EL (cell line): ENCODE measurements at regions not wholly inside any gene's neighbourhood (a gene's known extent, or its start where the extent isn't known, plus 50 kb on each side); places are given as distances from the start of the nearest gene placed in this dataset.

Experiments used
- DNase-seq: peaks from one replicate; pipeline ENCODE4 v3.0.0-alpha.2; 2016

- DNase-seq, result no peak
These were observed 51.8 kb upstream of the RIPOR2 start for GRCh38 chr6:24987446-24988115.

GRCh38 chr6:24988562-24988961, 52.8 kb upstream of the RIPOR2 start:
- no peak for DNase-seq

GRCh38 chr6:24990236-24990845, 54.6 kb upstream of the RIPOR2 start:
- peak; percentile 70 for DNase-seq

- DNase-seq, result no peak
These were observed 55.4 kb upstream of the RIPOR2 start for GRCh38 chr6:24990944-24991809.

GRCh38 chr6:24991810-24992467, 56.2 kb upstream of the RIPOR2 start:
- DNase-seq, result peak; percentile 58

GRCh38 chr6:24994812-24995211, 59.1 kb upstream of the RIPOR2 start:
- DNase-seq, result no peak

- no peak for DNase-seq
These were observed 59.5 kb upstream of the RIPOR2 start for GRCh38 chr6:24995270-24995669.

GRCh38 chr6:24996269-24996836, 60.6 kb upstream of the RIPOR2 start:
- no peak for DNase-seq

- DNase-seq, result no peak
These were observed 61.5 kb upstream of the RIPOR2 start for GRCh38 chr6:24997231-24997630.

GRCh38 chr6:24997905-24998304, 62.1 kb upstream of the RIPOR2 start:
- DNase-seq, result no peak

GRCh38 chr6:25002326-25003091, 66.7 kb upstream of the RIPOR2 start:
- no peak for DNase-seq

GRCh38 chr6:25004357-25004756, 68.6 kb upstream of the RIPOR2 start:
- no peak for DNase-seq

- no peak for DNase-seq
These were observed 69.2 kb upstream of the RIPOR2 start for GRCh38 chr6:25005010-25005409.

GRCh38 chr6:25006075-25006474, 70.3 kb upstream of the RIPOR2 start:
- DNase-seq, result no peak

GRCh38 chr6:25006565-25007001, 70.8 kb upstream of the RIPOR2 start:
- DNase-seq, result no peak

- DNase-seq, result no peak
These were observed 71.5 kb upstream of the RIPOR2 start for GRCh38 chr6:25007269-25007699.

- no peak for DNase-seq
These were observed 73.1 kb upstream of the RIPOR2 start for GRCh38 chr6:25008707-25009392.

GRCh38 chr6:25009393-25009710, 73.6 kb upstream of the RIPOR2 start:
- DNase-seq, result no peak

- no peak for DNase-seq
These were observed 74.4 kb upstream of the RIPOR2 start for GRCh38 chr6:25010176-25010575.

GRCh38 chr6:25010902-25011625, 75.3 kb upstream of the RIPOR2 start:
- peak; percentile 72 for DNase-seq

- DNase-seq, result peak; percentile 89
These were observed 76.9 kb upstream of the RIPOR2 start for GRCh38 chr6:25012657-25013056.
